Suprapubic skin (tissue), 4 donors: ENCODE measurements at regions not wholly inside any gene's neighbourhood (a gene's known extent, or its start where the extent isn't known, plus 50 kb on each side); places are given as distances from the start of the nearest gene placed in this dataset.
A peak's percentile ranks its signal among the peaks of the same experiment; 100 is the strongest.
"Not testable (repeated sequence)": the region's sequence is repeated elsewhere in the genome, so short reads cannot be mapped to it uniquely, and the experiment has no call there.

Experiments used
- DNase-seq, 2 donors: peaks; one replicate each; pipeline ENCODE4 v3.0.0-alpha.2; 2019; ENCODE audit warnings: low spot score in 2 of 2
- H3K27ac ChIP-seq: fragments of 200-600 bp; sonication (generic); one replicate; pipeline ENCODE4 v1.5.1; 2019
- H3K27me3 ChIP-seq: fragments of 200-600 bp; sonication (generic); one replicate; pipeline ENCODE4 v1.5.1; 2019
- H3K36me3 ChIP-seq: fragments of 200-600 bp; sonication (generic); one replicate; pipeline ENCODE4 v1.5.1; 2019
- H3K4me1 ChIP-seq: fragments of 200-600 bp; sonication (generic); one replicate; pipeline ENCODE4 v1.5.1; 2019
- H3K4me3 ChIP-seq: fragments of 200-600 bp; sonication (generic); one replicate; pipeline ENCODE4 v1.5.1; 2019; ENCODE audit warnings: mild to moderate bottlenecking
- H3K9me3 ChIP-seq: fragments of 200-600 bp; sonication (generic); one replicate; pipeline ENCODE4 v1.5.1; 2019
- EP300 ChIP-seq: sonication (generic); formaldehyde crosslinking; IDR thresholded peaks from one replicate; pipeline ENCODE4 v1.6.1; 2017; ENCODE audit warnings: antibody characterized with exemption
- POLR2A ChIP-seq, 2 donors: fragments of 450-650 bp; IDR thresholded peaks; one replicate each; pipeline ENCODE4 v1.6.1; 2017; ENCODE audit warnings: antibody characterized with exemption in 2 of 2, mild to moderate bottlenecking in 2 of 2, moderate library complexity in 2 of 2
- POLR2AphosphoS5 ChIP-seq, 3 donors: sonication (generic); formaldehyde crosslinking; IDR thresholded peaks; one replicate each; pipeline ENCODE4 v1.6.1; 2017; ENCODE audit warnings: antibody characterized with exemption in 3 of 3
- WGBS: methylation state at CpG from one replicate; pipeline ENCODE4 v1.1.5; 2018; 5-methylcytosine and 5-hydroxymethylcytosine counted together
- TF ChIP-seq, protein P1 (sequence below), 2 donors: fragments of 200-600 bp in 1 of 2; fragments of 450-650 bp in 1 of 2; sonication (generic) in 1 of 2; IDR thresholded peaks; one replicate each; pipeline ENCODE4 v1.5.1; 2016 to 2019; ENCODE audit warnings: antibody characterized with exemption in 2 of 2, mild to moderate bottlenecking in 1 of 2, moderate library complexity in 1 of 2

DNA sequence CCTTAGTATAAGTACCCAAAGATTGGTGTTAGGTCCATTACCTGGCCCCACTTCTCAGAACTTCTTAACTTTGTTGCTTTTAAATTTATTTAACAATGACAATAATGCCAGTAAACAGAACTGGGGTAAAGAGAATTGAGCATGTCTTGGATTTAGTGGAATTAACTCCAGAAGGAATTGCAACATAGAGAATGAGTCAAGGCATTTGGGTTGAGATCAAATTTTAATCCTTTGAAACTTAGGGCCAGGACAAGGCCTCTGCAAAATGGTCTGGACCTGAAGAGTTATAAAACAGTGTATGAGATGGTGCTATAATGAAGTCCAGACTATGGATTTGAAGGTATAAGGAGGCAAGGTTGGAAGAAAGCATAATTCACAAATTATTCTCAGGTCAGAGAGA is 1030.4 kb downstream of the SLITRK5 start:
- H3K36me3 ChIP-seq: no peaks in the 10 kb centered on the region
- no peaks in the 10 kb centered on the region for H3K4me1 ChIP-seq
- no peaks in the 10 kb centered on the region for H3K27me3 ChIP-seq
- TF ChIP-seq POLR2A (IDR thresholded peaks at IDR 0.05) (no peak), EP300 (no peak), POLR2AphosphoS5 (IDR thresholded peaks at IDR 0.05) (no peak)
- TF ChIP-seq, protein P1, sequence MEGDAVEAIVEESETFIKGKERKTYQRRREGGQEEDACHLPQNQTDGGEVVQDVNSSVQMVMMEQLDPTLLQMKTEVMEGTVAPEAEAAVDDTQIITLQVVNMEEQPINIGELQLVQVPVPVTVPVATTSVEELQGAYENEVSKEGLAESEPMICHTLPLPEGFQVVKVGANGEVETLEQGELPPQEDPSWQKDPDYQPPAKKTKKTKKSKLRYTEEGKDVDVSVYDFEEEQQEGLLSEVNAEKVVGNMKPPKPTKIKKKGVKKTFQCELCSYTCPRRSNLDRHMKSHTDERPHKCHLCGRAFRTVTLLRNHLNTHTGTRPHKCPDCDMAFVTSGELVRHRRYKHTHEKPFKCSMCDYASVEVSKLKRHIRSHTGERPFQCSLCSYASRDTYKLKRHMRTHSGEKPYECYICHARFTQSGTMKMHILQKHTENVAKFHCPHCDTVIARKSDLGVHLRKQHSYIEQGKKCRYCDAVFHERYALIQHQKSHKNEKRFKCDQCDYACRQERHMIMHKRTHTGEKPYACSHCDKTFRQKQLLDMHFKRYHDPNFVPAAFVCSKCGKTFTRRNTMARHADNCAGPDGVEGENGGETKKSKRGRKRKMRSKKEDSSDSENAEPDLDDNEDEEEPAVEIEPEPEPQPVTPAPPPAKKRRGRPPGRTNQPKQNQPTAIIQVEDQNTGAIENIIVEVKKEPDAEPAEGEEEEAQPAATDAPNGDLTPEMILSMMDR (IDR thresholded peaks at IDR 0.05): no peak
- H3K4me3 ChIP-seq: no peak overlapping the region
- no peaks in the 10 kb centered on the region for H3K9me3 ChIP-seq
- DNase-seq: no peak
- H3K27ac ChIP-seq: no peak overlapping the region

- DNase-seq: no peak
- 32% methylated on average over 7 of the region's 7 CpGs for WGBS
- Histone ChIP-seq H3K27ac (peak overlapping the region; percentile 29), H3K9me3 (no peaks in the 10 kb centered on the region), H3K27me3 (no peaks in the 10 kb centered on the region), H3K36me3 (no peaks in the 10 kb centered on the region), H3K4me3 (peak overlapping the region; percentile 33), H3K4me1 (no peaks in the 10 kb centered on the region)
- no peak for TF ChIP-seq POLR2A (IDR thresholded peaks at IDR 0.05)
- TF ChIP-seq, protein P1 (IDR thresholded peaks at IDR 0.05): no peak
- TF ChIP-seq EP300: no peak
- no peak for TF ChIP-seq POLR2AphosphoS5 (IDR thresholded peaks at IDR 0.05)
Measured at GRCh38 chr13:88704600-88705275, 1033.6 kb downstream of the SLITRK5 start.

GRCh38 chr13:88707646-88708045 is 1036.5 kb downstream of the SLITRK5 start:
- no peak overlapping the region for H3K27ac ChIP-seq
- no peaks in the 10 kb centered on the region for H3K4me1 ChIP-seq
- no peak for DNase-seq
- H3K4me3 ChIP-seq: no peak overlapping the region
- no peaks in the 10 kb centered on the region for H3K9me3 ChIP-seq
- H3K27me3 ChIP-seq: no peaks in the 10 kb centered on the region
- no peaks in the 10 kb centered on the region for H3K36me3 ChIP-seq
- TF ChIP-seq EP300 (no peak), POLR2A (IDR thresholded peaks at IDR 0.05) (no peak)

- no peak overlapping the region for H3K4me3 ChIP-seq
- no peaks in the 10 kb centered on the region for H3K36me3 ChIP-seq
- WGBS: 95% methylated on average over 22 of the region's 22 CpGs
- no peaks in the 10 kb centered on the region for H3K4me1 ChIP-seq
- H3K27ac ChIP-seq: no peak overlapping the region
- TF ChIP-seq EP300 (no peak), POLR2A (IDR thresholded peaks at IDR 0.05) (no peak), POLR2AphosphoS5 (IDR thresholded peaks at IDR 0.05) (no peak)
- TF ChIP-seq, protein P1 (IDR thresholded peaks at IDR 0.05): no peak
- H3K9me3 ChIP-seq: no peaks in the 10 kb centered on the region
- DNase-seq: no peak
- no peaks in the 10 kb centered on the region for H3K27me3 ChIP-seq
Measured at GRCh38 chr13:88717946-88718345, 1046.8 kb downstream of the SLITRK5 start.

DNA sequence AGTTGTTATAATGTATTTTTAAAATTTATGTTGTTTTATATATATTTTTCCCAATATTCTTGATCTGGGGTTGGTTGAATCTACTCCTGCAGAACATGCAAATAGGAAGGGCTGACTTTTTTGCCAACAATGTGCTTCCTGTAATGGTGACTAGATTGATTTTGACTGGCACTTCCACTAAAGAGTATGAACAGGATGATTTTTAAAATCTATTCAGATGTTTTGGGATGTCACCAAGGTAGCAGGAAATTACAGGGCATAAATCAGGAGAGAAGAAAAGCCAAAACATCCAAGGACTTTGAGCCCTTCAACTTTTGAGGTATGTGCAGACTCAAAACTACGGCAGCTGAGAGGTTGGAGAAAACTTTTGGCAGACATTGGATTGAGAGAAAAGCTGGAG is 1047.6 kb downstream of the SLITRK5 start:
- DNase-seq: no peak
- no peaks in the 10 kb centered on the region for H3K9me3 ChIP-seq
- 76% methylated on average over 1 of the region's 1 CpG for whole genome bisulfite sequencing
- no peaks in the 10 kb centered on the region for H3K27me3 ChIP-seq
- no peak overlapping the region for H3K4me3 ChIP-seq
- H3K27ac ChIP-seq: no peak overlapping the region
- no peaks in the 10 kb centered on the region for H3K36me3 ChIP-seq
- no peaks in the 10 kb centered on the region for H3K4me1 ChIP-seq
- TF ChIP-seq POLR2AphosphoS5 (IDR thresholded peaks at IDR 0.05) (no peak), POLR2A (IDR thresholded peaks at IDR 0.05) (no peak), EP300 (no peak)
- TF ChIP-seq, protein P1 (IDR thresholded peaks at IDR 0.05): no peak

DNA sequence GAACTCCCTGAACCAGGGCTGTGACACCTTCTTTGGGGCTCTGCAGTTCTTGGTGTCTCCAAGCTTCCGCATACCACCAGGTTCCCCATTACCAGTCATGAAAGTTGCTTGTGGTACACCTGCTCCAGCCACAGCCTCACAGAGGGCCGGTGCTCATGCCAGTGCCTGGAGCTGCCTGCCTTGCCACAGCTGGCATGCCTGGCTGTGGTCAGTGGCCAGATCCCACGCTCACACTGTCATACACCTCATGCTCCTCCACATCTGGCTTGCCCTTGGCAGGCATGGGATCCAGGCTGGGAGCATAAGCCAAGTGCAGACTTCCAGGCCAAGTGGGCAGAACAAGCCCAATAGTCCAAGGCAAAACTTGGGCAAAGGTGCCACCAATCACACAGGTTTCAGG is 1054.9 kb downstream of the SLITRK5 start:
- 70% methylated on average over 3 of the region's 3 CpGs for WGBS
- Histone ChIP-seq H3K9me3 (no peaks in the 10 kb centered on the region), H3K36me3 (no peaks in the 10 kb centered on the region), H3K4me1 (no peaks in the 10 kb centered on the region), H3K27ac (no peak overlapping the region), H3K4me3 (no peak overlapping the region), H3K27me3 (no peaks in the 10 kb centered on the region)
- DNase-seq: no peak
- TF ChIP-seq POLR2A (IDR thresholded peaks at IDR 0.05): no peak
- no peak for TF ChIP-seq EP300
- TF ChIP-seq, protein P1 (IDR thresholded peaks at IDR 0.05): no peak
- no peak for TF ChIP-seq POLR2AphosphoS5 (IDR thresholded peaks at IDR 0.05)

DNA sequence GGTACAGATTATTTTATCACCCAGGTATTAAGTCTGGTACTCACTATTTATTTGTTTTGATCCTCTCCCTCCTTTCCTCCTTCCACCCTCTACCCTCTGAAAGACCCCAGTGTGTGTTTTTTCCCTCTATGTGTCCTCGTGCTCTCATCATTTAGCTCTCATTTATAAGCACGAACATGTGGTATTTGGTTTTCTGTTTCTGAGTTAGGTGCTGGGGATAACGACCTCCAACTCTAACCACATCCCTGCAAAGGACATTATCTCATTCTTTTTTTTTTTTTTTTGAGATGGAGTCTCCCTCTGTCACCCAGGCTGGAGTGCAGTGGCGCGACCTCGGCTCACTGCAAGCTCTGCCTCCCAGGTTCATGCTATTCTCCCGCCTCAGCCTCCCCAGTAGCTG is 1056.1 kb downstream of the SLITRK5 start:
- not testable (repeated sequence) for H3K9me3 ChIP-seq, H3K4me3 ChIP-seq, H3K27me3 ChIP-seq, H3K4me1 ChIP-seq, H3K27ac ChIP-seq, DNase-seq, H3K36me3 ChIP-seq
- 83% methylated on average over 7 of the region's 7 CpGs for WGBS
